BE2C (cell line): ENCODE measurements at regions not wholly inside any gene's neighbourhood (a gene's known extent, or its start where the extent isn't known, plus 50 kb on each side); places are given as distances from the start of the nearest gene placed in this dataset.
A peak's percentile ranks its signal among the peaks of the same experiment; 100 is the strongest.
"Not testable (repeated sequence)": the region's sequence is repeated elsewhere in the genome, so short reads cannot be mapped to it uniquely, and the experiment has no call there.

Source experiments
- DNase-seq: peaks from one replicate; pipeline ENCODE4 v3.0.0-alpha.2; 2020
- H3K27me3 ChIP-seq: fragments of 250-450 bp; sonication (Bioruptor Pico); 2 replicates; pipeline ENCODE4 v1.5.1; 2020; ENCODE audit warnings: mild to moderate bottlenecking
- H3K36me3 ChIP-seq: fragments of 250-450 bp; sonication (Bioruptor Pico); 2 replicates; pipeline ENCODE4 v1.5.1; 2020; ENCODE audit warnings: mild to moderate bottlenecking
- H3K4me1 ChIP-seq: fragments of 250-450 bp; sonication (Bioruptor Pico); 2 replicates; pipeline ENCODE4 v1.5.1; 2020
- H3K4me3 ChIP-seq: 2 replicates; pipeline ENCODE4 v1.5.1; 2011; ENCODE audit warnings: low read depth, low read length
- H3K9me3 ChIP-seq: fragments of 250-450 bp; sonication (Bioruptor Pico); 2 replicates; pipeline ENCODE4 v1.5.1; 2020
- CTCF ChIP-seq: IDR thresholded peaks from 2 replicates; pipeline ENCODE4 v1.5.1; 2012; ENCODE audit warnings: mild to moderate bottlenecking, low read depth, low read length

- no peak for TF ChIP-seq CTCF
- no peak for DNase-seq
- Histone ChIP-seq H3K9me3 (no peaks in the 10 kb centered on the region), H3K4me3 (peak overlapping the region; percentile 79), H3K36me3 (no peaks in the 10 kb centered on the region), H3K27me3 (peaks cover 26% of the 10 kb centered on the region), H3K4me1 (no peaks in the 10 kb centered on the region)
These were observed 121.0 kb upstream of the ZNF184 start for GRCh38 chr6:27593861-27594260.

GRCh38 chr6:27593200-27593818 lies 120.4 kb upstream of the ZNF184 start:
- Histone ChIP-seq H3K4me3 (peak overlapping the region; percentile 79), H3K36me3 (no peaks in the 10 kb centered on the region), H3K4me1 (no peaks in the 10 kb centered on the region), H3K27me3 (peaks cover 20% of the 10 kb centered on the region), H3K9me3 (no peaks in the 10 kb centered on the region)
- no peak for DNase-seq
- no peak for TF ChIP-seq CTCF

GRCh38 chr6:27592481-27593199 lies 119.7 kb upstream of the ZNF184 start:
- H3K4me3 ChIP-seq: peak overlapping the region; percentile 79
- no peaks in the 10 kb centered on the region for H3K9me3 ChIP-seq
- TF ChIP-seq CTCF: no peak
- H3K4me1 ChIP-seq: no peaks in the 10 kb centered on the region
- DNase-seq: peak; percentile 59
- no peaks in the 10 kb centered on the region for H3K36me3 ChIP-seq
- H3K27me3 ChIP-seq: peaks cover 14% of the 10 kb centered on the region

GRCh38 chr6:27591699-27592480 lies 119.0 kb upstream of the ZNF184 start:
- DNase-seq: peak; percentile 43

GRCh38 chr6:27585316-27585715 lies 112.4 kb upstream of the ZNF184 start:
- H3K36me3 ChIP-seq, H3K4me3 ChIP-seq, H3K4me1 ChIP-seq, DNase-seq, H3K9me3 ChIP-seq: not testable (repeated sequence)
- H3K27me3 ChIP-seq: peaks cover 10% of the 10 kb centered on the region

More at GRCh38 chr6:27591699-27592480, 119.0 kb upstream of the ZNF184 start:
- no peak for TF ChIP-seq CTCF
- H3K36me3 ChIP-seq: no peaks in the 10 kb centered on the region
- no peaks in the 10 kb centered on the region for H3K9me3 ChIP-seq
- no peaks in the 10 kb centered on the region for H3K4me1 ChIP-seq
- H3K4me3 ChIP-seq: peak overlapping the region; percentile 79
- peaks cover 9% of the 10 kb centered on the region; the same call in 1 of the 2 replicates for H3K27me3 ChIP-seq

- TF ChIP-seq CTCF: no peak
- H3K4me3 ChIP-seq: no peak overlapping the region; the same call in 1 of the 2 replicates
These were observed 111.4 kb upstream of the ZNF184 start for GRCh38 chr6:27584326-27584725.

More at GRCh38 chr6:27584326-27584725, 111.4 kb upstream of the ZNF184 start:
- Histone ChIP-seq H3K4me1 (no peaks in the 10 kb centered on the region), H3K36me3 (no peaks in the 10 kb centered on the region), H3K27me3 (peaks cover 10% of the 10 kb centered on the region), H3K9me3 (no peaks in the 10 kb centered on the region)
- no peak for DNase-seq
